HFFc6 (cell line): ENCODE measurements at regions not wholly inside any gene's neighbourhood (a gene's known extent, or its start where the extent isn't known, plus 50 kb on each side); places are given as distances from the start of the nearest gene placed in this dataset.

Experiments used
- DNase-seq: peaks from one replicate; pipeline ENCODE4 v3.0.0-alpha.2; 2018
- H3K27ac Mint-ChIP-seq: 2 replicates; pipeline ENCODE4 v1.8.0; 2020; ENCODE audit warnings: mild to moderate bottlenecking, mixed read lengths
- H3K27me3 Mint-ChIP-seq: 2 replicates; pipeline ENCODE4 v1.8.0; 2021; ENCODE audit warnings: mild to moderate bottlenecking, moderate library complexity, mixed read lengths; ENCODE audit not compliant: insufficient read depth
- H3K36me3 Mint-ChIP-seq: 2 replicates; pipeline ENCODE4 v1.8.0; 2021; ENCODE audit warnings: low read depth, mixed read lengths
- H3K4me1 Mint-ChIP-seq: 2 replicates; pipeline ENCODE4 v1.8.0; 2020; ENCODE audit warnings: low read depth, mixed read lengths
- H3K4me3 Mint-ChIP-seq: 2 replicates; pipeline ENCODE4 v1.8.0; 2020; ENCODE audit warnings: mild to moderate bottlenecking, moderate library complexity, mixed read lengths
- H3K9me3 Mint-ChIP-seq: 2 replicates; pipeline ENCODE4 v1.8.0; 2020; ENCODE audit warnings: mild to moderate bottlenecking, mixed read lengths
- TF ChIP-seq, protein P1 (sequence below): fragments of 200-600 bp; sonication (generic); IDR thresholded peaks from 2 replicates; pipeline ENCODE4 v1.5.0; 2021; ENCODE audit warnings: antibody characterized with exemption, mild to moderate bottlenecking

DNA sequence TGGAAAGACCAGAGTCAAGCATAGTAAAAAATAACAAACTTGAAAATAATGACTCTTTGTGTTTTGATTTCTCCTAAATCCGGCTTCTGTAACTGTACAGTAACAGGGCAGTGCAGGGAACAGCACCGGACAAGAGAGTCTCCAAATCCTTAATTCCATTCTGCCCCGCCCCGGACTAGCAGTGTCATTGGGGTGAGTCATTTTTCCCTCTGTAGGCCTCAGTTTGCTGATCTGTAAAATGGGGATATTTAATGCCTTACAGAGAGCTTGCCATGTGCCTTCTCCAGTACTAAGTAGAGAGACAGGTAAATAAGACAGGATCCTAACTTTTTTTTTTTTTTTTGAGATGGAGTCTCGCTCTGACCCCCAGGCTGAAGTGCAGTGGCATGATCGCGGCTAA is 83.6 kb upstream of the TBC1D3K start:
- Mint-ChIP-seq H3K9me3 (no peaks in the 10 kb centered on the region), H3K36me3 (no peaks in the 10 kb centered on the region), H3K27me3 (peaks cover 44% of the 10 kb centered on the region)

DNA sequence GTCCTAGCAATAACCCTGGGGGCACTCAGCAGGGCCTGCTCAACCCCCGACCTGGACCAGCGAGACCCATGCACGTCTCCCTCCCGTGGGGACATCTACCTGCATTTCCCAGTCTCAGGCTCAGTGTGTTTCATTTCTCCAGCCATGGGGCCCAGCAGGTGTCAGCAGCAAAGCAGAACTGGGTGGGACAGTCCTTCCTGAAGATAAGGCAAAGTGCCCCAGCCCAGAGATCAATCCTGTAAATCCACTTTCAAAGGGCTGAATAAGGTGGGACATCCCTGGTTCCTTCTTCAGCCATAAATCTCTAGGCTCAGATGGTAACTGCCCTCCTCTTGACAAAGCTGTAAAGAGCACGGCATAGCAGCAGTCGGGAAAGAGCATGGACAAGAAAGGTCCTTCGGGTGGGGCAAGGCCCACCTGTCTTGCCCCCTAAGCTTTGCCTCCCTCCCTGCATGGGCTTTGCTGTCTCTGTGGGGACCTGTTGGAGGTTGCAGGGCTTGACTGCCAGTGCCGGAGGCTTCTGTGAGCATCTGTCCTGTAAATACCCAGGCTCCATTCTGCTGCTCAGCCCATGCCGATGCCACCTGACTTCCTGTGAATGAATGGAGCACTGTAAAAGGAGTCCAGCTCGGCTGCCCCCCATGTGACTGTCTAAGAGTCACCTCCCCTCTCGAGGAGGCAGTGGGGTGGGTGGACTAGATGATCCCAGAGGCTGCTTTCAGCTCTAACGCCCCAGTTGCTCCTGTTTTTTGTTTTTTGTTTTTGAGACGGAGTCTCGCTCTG is 84.8 kb upstream of the TBC1D3K start:
- Mint-ChIP-seq H3K27ac (no peak overlapping the region), H3K27me3 (peaks cover 50% of the 10 kb centered on the region), H3K4me3 (no peak overlapping the region), H3K9me3 (no peaks in the 10 kb centered on the region), H3K36me3 (no peaks in the 10 kb centered on the region), H3K4me1 (no peaks in the 10 kb centered on the region)
- DNase-seq, result no peak
- TF ChIP-seq, protein P1, sequence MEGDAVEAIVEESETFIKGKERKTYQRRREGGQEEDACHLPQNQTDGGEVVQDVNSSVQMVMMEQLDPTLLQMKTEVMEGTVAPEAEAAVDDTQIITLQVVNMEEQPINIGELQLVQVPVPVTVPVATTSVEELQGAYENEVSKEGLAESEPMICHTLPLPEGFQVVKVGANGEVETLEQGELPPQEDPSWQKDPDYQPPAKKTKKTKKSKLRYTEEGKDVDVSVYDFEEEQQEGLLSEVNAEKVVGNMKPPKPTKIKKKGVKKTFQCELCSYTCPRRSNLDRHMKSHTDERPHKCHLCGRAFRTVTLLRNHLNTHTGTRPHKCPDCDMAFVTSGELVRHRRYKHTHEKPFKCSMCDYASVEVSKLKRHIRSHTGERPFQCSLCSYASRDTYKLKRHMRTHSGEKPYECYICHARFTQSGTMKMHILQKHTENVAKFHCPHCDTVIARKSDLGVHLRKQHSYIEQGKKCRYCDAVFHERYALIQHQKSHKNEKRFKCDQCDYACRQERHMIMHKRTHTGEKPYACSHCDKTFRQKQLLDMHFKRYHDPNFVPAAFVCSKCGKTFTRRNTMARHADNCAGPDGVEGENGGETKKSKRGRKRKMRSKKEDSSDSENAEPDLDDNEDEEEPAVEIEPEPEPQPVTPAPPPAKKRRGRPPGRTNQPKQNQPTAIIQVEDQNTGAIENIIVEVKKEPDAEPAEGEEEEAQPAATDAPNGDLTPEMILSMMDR, result no peak

More for the DNA sequence above, 83.6 kb upstream of the TBC1D3K start:
- TF ChIP-seq, protein P1, result no peak
- no peak for DNase-seq
- Mint-ChIP-seq H3K27ac (no peak overlapping the region), H3K4me1 (peaks cover 6% of the 10 kb centered on the region), H3K4me3 (no peak overlapping the region)

GRCh38 chr17:37838276-37838675 is 85.9 kb upstream of the TBC1D3K start:
- DNase-seq, result no peak
- no peaks in the 10 kb centered on the region for H3K9me3 Mint-ChIP-seq
- H3K27ac Mint-ChIP-seq, result no peak overlapping the region
- H3K4me1 Mint-ChIP-seq, result no peaks in the 10 kb centered on the region
- no peaks in the 10 kb centered on the region for H3K36me3 Mint-ChIP-seq
- no peak overlapping the region for H3K4me3 Mint-ChIP-seq
- TF ChIP-seq, protein P1, result no peak
- H3K27me3 Mint-ChIP-seq, result peaks cover 54% of the 10 kb centered on the region

GRCh38 chr17:37836593-37836992 is 87.6 kb upstream of the TBC1D3K start:
- Mint-ChIP-seq H3K27ac (no peak overlapping the region), H3K36me3 (no peaks in the 10 kb centered on the region), H3K9me3 (no peaks in the 10 kb centered on the region), H3K27me3 (peaks cover 50% of the 10 kb centered on the region), H3K4me3 (no peak overlapping the region), H3K4me1 (no peaks in the 10 kb centered on the region)
- DNase-seq, result no peak
- TF ChIP-seq, protein P1, result no peak

DNA sequence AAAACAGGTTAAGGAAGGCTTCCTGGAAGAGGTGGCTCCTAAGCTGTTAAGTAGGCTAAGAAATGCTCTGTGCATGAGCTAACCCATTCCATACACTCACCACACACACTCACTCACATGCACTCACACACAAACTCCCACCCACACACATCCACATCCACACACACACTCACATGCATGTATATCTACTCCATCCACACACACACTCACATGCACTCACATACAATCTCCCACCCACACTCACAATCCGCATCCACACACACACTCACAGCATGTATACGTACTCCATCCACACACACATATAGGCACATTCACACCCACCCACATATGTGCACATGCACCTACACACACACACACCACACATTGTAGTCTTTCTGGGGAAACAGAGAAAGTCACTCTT is 89.3 kb upstream of the HNF1B start:
- no peaks in the 10 kb centered on the region for H3K4me1 Mint-ChIP-seq
- H3K27ac Mint-ChIP-seq, result no peak overlapping the region
- no peak overlapping the region for H3K4me3 Mint-ChIP-seq
- peaks cover 32% of the 10 kb centered on the region for H3K27me3 Mint-ChIP-seq
- TF ChIP-seq, protein P1, result no peak
- H3K9me3 Mint-ChIP-seq, result no peaks in the 10 kb centered on the region
- DNase-seq, result no peak
- no peaks in the 10 kb centered on the region for H3K36me3 Mint-ChIP-seq
